Esophagus squamous epithelium (tissue), 4 donors: ENCODE measurements at regions not wholly inside any gene's neighbourhood (a gene's known extent, or its start where the extent isn't known, plus 50 kb on each side); places are given as distances from the start of the nearest gene placed in this dataset.

Source experiments
- POLR2A ChIP-seq, 4 donors: fragments of 450-650 bp; IDR thresholded peaks; one replicate each; pipeline ENCODE4 v1.6.1; 2017; ENCODE audit warnings: antibody characterized with exemption in 4 of 4, mild to moderate bottlenecking in 4 of 4, moderate library complexity in 3 of 4
- TF ChIP-seq, protein P1 (sequence below), 6 experiments: fragments of 450-650 bp in 4 of 6; fragments of 200-600 bp in 2 of 6; sonication (generic) in 2 of 6; IDR thresholded peaks; one replicate each; pipeline ENCODE4 v1.5.1; 2016 to 2019; ENCODE audit warnings: antibody characterized with exemption in 6 of 6, mild to moderate bottlenecking in 4 of 6, moderate library complexity in 4 of 6

DNA sequence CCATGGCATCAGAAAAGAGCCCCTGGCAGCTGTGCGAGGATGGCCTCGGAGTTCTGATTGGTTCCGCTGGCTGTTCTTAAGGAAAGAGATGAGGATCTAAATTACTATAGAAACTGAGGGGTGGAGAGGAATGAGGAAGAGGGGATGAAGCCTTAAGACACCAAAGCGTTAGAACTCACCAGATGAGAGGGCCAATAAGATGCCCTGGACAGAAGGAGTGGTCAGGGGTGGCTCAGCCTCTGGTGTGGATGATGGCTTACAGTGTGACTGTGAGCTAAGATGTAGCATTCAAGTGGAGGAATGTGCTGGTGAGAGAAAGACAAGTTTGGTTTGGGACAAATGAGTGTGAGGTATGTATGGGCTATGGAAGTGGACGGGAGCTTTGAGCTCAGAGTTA, 97.8 kb downstream of the ZFP36L2 start:
- TF ChIP-seq, protein P1, sequence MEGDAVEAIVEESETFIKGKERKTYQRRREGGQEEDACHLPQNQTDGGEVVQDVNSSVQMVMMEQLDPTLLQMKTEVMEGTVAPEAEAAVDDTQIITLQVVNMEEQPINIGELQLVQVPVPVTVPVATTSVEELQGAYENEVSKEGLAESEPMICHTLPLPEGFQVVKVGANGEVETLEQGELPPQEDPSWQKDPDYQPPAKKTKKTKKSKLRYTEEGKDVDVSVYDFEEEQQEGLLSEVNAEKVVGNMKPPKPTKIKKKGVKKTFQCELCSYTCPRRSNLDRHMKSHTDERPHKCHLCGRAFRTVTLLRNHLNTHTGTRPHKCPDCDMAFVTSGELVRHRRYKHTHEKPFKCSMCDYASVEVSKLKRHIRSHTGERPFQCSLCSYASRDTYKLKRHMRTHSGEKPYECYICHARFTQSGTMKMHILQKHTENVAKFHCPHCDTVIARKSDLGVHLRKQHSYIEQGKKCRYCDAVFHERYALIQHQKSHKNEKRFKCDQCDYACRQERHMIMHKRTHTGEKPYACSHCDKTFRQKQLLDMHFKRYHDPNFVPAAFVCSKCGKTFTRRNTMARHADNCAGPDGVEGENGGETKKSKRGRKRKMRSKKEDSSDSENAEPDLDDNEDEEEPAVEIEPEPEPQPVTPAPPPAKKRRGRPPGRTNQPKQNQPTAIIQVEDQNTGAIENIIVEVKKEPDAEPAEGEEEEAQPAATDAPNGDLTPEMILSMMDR (IDR thresholded peaks at IDR 0.05), result no peak
- TF ChIP-seq POLR2A (IDR thresholded peaks at IDR 0.05), result no peak
